RWPE1 (cell line): ENCODE measurements at regions not wholly inside any gene's neighbourhood (a gene's known extent, or its start where the extent isn't known, plus 50 kb on each side); places are given as distances from the start of the nearest gene placed in this dataset.

ENCODE experiments used
- CTCF ChIA-PET: fragments of 350-600 bp; sonication (Branson Sonifier 250); formaldehyde crosslinking; extraction: SDS; loops from one replicate; lab custom pipeline; 2021; lab: Yijun Ruan, JAX
- POLR2A ChIA-PET: fragments of 400-600 bp; formaldehyde crosslinking; extraction: SDS; loops from one replicate; lab custom pipeline; 2020; ENCODE audit warnings: antibody characterized with exemption; ENCODE audit not compliant: low non-redundant PET; lab: Yijun Ruan, JAX
- DNase-seq: peaks from one replicate; pipeline ENCODE4 v3.0.0; 2012; ENCODE audit warnings: low spot score
- H3K27ac ChIP-seq: fragments of 450-650 bp; 2 replicates; pipeline ENCODE4 v1.5.1; 2017
- TF ChIP-seq, protein P1 (sequence below): fragments of 450-650 bp; conservative IDR thresholded peaks from 2 replicates; pipeline ENCODE4 v1.5.1; 2017; ENCODE audit warnings: low read depth, mild to moderate bottlenecking

DNA sequence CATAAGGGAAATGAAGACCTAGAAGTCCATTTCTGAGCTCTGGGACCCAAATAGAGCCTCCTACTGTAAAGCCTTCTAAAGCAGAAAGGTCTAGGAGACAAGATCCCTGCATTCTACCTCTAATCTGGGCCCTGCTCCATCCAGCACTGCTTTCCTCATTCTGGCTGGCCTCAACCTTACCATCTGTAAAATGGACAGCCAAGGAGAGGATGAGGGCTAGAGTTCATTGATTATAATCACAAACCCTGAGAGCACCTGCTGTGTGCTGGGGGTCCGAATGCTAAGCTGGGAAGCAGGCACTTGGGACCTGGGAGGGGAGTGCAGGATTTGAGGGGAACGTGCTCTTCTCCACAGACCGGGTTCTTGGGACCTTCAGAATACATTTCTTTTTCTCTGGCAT, 454.0 kb upstream of the ZMIZ1 start:
- no peak overlapping the region for H3K27ac ChIP-seq
- TF ChIP-seq, protein P1, sequence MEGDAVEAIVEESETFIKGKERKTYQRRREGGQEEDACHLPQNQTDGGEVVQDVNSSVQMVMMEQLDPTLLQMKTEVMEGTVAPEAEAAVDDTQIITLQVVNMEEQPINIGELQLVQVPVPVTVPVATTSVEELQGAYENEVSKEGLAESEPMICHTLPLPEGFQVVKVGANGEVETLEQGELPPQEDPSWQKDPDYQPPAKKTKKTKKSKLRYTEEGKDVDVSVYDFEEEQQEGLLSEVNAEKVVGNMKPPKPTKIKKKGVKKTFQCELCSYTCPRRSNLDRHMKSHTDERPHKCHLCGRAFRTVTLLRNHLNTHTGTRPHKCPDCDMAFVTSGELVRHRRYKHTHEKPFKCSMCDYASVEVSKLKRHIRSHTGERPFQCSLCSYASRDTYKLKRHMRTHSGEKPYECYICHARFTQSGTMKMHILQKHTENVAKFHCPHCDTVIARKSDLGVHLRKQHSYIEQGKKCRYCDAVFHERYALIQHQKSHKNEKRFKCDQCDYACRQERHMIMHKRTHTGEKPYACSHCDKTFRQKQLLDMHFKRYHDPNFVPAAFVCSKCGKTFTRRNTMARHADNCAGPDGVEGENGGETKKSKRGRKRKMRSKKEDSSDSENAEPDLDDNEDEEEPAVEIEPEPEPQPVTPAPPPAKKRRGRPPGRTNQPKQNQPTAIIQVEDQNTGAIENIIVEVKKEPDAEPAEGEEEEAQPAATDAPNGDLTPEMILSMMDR, result no peak
- DNase-seq, result no peak
- ChIA-PET CTCF (no interaction called here), POLR2A (no interaction called here)

DNA sequence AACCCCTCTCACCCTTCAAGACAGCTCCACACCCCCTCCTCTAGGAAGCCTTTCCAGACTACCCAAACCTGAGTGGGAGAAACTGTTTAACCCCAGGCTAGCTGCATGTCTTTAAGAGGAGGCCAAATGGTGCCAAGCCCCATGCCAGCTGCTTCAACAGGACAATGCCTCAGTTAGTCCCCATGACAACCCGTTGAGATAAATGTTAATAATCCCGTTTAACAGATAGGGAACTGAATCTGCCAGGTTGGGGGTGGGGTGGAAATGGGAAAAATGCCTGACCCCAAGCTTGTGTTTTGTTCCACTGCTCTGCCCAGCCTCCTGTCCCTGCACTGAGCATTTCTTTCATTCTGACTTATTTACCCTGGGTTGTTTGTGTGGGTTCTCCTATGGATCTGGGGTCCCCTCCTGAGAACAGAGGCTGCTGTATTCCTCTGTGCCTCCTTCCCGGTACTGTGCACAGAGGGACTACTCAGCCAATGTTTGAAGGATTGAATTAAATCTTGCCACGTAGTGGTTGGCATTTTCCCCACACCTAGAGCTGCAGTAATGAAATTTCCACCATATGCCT, 452.6 kb upstream of the ZMIZ1 start:
- TF ChIP-seq, protein P1, result no peak
- DNase-seq, result no peak
- POLR2A ChIA-PET, result no interaction called here
- CTCF ChIA-PET, result interaction anchor here (0.5 to 0.6 kb wide), 3 partner anchors 17 to 614 kb away, joined by 3 read pairs; no protein-coding TSS in a partner anchor
- no peak overlapping the region for H3K27ac ChIP-seq

DNA sequence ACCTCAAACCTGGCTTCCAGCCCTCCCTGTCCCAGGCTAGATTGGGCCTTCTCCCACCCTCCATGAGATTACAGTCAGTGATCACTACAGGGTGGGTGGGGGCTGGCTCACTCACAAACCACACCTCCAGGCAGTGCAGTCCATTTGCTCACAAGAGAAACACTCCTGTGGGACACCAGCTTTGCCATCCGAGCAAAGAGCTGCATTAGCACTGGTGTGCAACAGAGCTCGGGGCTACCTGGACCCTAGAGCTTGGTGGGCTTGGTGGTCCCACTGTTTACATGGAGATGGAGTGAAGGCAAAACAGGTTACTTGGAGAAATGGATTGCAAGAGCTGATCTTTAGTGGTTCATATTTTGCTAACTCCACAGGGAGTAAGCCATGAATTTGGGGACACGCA, 451.7 kb upstream of the ZMIZ1 start:
- TF ChIP-seq, protein P1, result no peak
- DNase-seq, result no peak
- POLR2A ChIA-PET, result no interaction called here
- H3K27ac ChIP-seq, result no peak overlapping the region
- CTCF ChIA-PET, result interaction anchor here (0.6 to 1.0 kb wide), 2 partner anchors 68 to 570 kb away, joined by 4 to 5 read pairs; no protein-coding TSS in a partner anchor

DNA sequence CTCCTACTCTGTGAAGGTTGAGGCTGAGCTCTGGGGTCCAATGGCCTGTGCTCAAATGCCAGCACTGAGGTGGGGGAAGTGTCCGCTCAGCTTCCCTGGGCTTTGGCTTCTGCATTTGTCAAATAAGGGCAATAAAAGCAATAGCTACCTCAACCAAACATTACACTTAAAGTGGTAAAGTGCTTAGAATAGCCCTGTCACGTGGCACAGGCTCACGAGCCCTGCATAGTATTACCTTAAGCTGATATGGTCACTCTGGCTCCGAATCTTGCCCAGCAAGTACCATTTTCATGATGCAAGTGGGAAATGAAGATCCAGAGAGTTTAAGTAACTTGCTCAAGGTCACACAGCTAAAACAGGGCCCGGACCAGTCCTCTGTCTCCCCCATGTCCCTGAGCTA, 451.1 kb upstream of the ZMIZ1 start:
- POLR2A ChIA-PET, result no interaction called here
- DNase-seq, result no peak
- CTCF ChIA-PET, result interaction anchor here (0.6 to 1.0 kb wide), 2 partner anchors 68 to 1013 kb away, joined by 4 to 5 read pairs; no protein-coding TSS in a partner anchor
- TF ChIP-seq, protein P1, result no peak
- H3K27ac ChIP-seq, result no peak overlapping the region

DNA sequence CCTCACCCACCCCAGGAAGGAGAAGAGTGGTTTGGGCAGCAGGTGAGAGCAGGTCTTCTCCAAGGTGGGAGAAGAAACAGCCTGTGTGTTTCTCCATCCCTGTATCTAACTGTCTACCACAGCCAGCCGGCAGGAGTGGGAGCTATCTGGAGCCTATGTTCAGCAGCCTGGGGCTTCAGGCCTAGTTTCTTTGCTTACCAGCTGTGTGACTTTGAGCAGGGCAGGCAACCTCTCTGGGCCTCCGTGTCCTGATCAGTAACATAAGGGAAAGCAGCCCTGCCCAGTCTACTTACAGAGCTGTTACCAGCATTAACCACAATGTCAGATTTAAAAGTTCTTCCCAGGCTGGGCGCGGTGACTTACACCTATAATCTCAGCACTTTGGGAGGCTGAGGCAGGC, 450.7 kb upstream of the ZMIZ1 start:
- ChIA-PET POLR2A (no interaction called here), CTCF (interaction anchor here (0.6 to 1.0 kb wide), 2 partner anchors 69 to 1013 kb away, joined by 4 to 5 read pairs; no protein-coding TSS in a partner anchor)
- no peak for DNase-seq
- H3K27ac ChIP-seq, result no peak overlapping the region
- TF ChIP-seq, protein P1, result no peak

DNA sequence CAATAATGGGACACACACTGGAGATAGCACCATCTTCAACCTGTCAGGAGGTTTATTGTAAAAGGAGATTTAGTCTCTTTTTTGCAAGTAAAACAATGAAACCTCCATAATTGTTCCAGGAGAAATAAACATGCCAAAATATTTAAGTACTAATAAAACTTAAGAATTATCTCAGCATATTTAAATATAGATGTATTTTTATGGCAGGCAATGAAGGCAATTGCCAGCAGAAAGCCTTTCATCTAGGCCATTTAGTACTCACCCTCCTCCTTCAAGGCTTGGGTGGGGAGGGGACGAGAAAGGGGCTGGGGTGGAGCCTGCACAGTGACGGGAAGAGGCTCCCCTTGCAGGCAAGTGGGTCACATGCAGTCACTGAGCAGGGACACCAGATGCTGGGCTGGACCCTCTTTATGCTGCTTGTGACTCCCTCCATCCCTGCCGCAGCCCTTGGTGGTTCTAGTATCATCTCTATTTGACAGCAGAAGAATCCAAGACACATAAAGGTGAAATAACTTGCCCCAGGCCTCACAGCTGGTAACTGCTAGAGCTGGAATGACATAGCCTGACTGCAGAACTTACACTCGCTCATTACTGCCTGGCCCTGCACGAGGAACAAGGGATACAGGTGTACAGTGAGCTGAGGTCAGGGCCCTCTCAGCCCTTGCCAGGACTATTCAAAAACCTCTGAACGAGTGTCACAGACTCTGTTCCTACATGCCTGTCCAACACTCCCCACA, 449.5 kb upstream of the ZMIZ1 start:
- no peak for DNase-seq
- H3K27ac ChIP-seq, result no peak overlapping the region
- TF ChIP-seq, protein P1, result no peak
- ChIA-PET CTCF (interaction anchor here (0.6 kb wide), 1 partner anchor 247 kb away, joined by 4 read pairs; no protein-coding TSS in a partner anchor), POLR2A (no interaction called here)
